ENCODE measurements at regions not wholly inside any gene's neighbourhood (a gene's known extent, or its start where the extent isn't known, plus 50 kb on each side); places are given as distances from the start of the nearest gene placed in this dataset.

DNA sequence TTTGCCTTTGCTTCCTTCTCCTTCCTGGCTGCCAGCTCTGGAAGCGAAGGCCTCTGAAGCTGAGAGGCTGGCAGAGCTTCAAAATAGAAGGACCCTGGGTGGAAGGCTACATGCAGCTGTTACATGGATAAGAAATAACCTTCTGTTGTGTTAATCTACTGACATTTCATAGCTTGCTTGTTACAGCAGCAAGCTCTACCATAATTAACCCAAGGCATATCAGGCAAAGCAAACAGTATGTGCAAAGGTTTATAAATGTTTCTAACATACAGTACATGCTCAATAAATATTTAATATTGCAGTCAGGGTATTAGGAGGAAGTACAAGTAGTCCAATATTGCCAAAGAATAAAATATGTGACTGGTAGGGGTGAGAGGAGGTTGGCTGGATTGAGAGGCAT, 55.6 kb upstream of the MKLN1 start (continued):
- TF ChIP-seq, protein P1, sequence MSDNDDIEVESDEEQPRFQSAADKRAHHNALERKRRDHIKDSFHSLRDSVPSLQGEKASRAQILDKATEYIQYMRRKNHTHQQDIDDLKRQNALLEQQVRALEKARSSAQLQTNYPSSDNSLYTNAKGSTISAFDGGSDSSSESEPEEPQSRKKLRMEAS (IDR thresholded peaks at IDR 0.05) = no peak
- TF ChIP-seq FOSL1 (IDR thresholded peaks at IDR 0.05; ENCODE audit: low read depth) = no peak
- no peak for TF ChIP-seq RAD21 (IDR thresholded peaks at IDR 0.05; ENCODE audit: low read depth)
- no peak for TF ChIP-seq EGR1 (IDR thresholded peaks at IDR 0.05; ENCODE audit: low read depth)
- no peak for TF ChIP-seq POLR2A (IDR thresholded peaks at IDR 0.05; ENCODE audit: borderline replicate concordance, extremely low read depth, insufficient read depth, insufficient read length)

DNA sequence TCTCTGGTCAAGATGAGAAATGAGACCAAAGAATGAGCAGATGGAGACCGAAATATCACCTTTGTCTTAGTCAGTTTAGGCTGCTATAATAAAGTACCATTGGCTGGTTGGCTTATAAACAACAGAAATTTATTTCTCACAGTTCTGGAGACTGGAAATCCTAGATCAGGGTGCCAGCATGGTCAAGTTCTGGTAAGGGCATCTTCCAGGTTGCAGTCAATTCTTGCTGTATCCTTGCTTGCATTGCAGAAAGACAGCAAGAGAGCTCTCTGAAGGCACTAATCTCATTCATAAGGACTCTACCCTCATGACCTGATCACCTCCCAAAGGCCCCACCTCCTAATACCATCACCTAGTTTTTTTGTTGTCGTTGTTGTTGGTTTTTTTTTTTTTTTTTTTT, 52.7 kb upstream of the MKLN1 start:
- H3K9me2 ChIP-seq (ENCODE audit: insufficient read depth) = no peaks in the 10 kb centered on the region
- no peaks in the 10 kb centered on the region for H4K20me1 ChIP-seq (ENCODE audit: insufficient read depth)
- no peak overlapping the region for H3K27ac ChIP-seq (ENCODE audit: low read depth, low read length)
- BruUV-seq (replicated peaks) = no TSS peak
- H3K9me3 ChIP-seq (ENCODE audit: control insufficient read depth in 1 of 2, insufficient read depth in 1 of 2, low read depth in 1 of 2, low read length in 2 of 2) = no peaks in the 10 kb centered on the region
- no peaks in the 10 kb centered on the region for H3K27me3 ChIP-seq (ENCODE audit: insufficient read depth, low read length)
- RAD21 ChIA-PET (ENCODE audit: low non-redundant PET in 1 of 2, low total read pairs in 2 of 2, uncharacterized antibody in 2 of 2, unreplicated experiment in 2 of 2) = interaction anchor here in 1 of 2 experiments (0.6 kb wide), 1 partner anchor 958 kb away, joined by 8 read pairs; no protein-coding TSS in a partner anchor
- no peak overlapping the region for H3K4me2 ChIP-seq (ENCODE audit: low read length)
- no peaks in the 10 kb centered on the region for H3K36me3 ChIP-seq (ENCODE audit: control insufficient read depth in 1 of 2, insufficient read depth in 2 of 2, low read length in 2 of 2)
- H3K9ac ChIP-seq (ENCODE audit: low read length) = no peak overlapping the region
- POLR2A ChIA-PET = no interaction called here
- ATAC-seq = no peak
- CTCF ChIA-PET = interaction anchor here (0.6 kb wide), 1 partner anchor 379 kb away, joined by 3 read pairs; no protein-coding TSS in a partner anchor
- DNase-seq (ENCODE audit: low read depth, low spot score) = no peak
- intact Hi-C loops (cut with micrococcal nuclease) = no loop called here
- no peaks in the 10 kb centered on the region for H3K79me2 ChIP-seq (ENCODE audit: insufficient read depth, low read length)
- H3K4me3 ChIP-seq (replicated peaks in 1 of 2; ENCODE audit: low read depth in 1 of 2, low read length in 2 of 2) = no peak overlapping the region
- H3K4me1 ChIP-seq (ENCODE audit: control insufficient read depth in 1 of 2, insufficient read depth in 2 of 2, low read length in 2 of 2) = no peaks in the 10 kb centered on the region
- H2AFZ ChIP-seq (ENCODE audit: low read depth, low read length, poor library complexity, severe bottlenecking) = no peak overlapping the region
- no peak for TF ChIP-seq ELF1 (IDR thresholded peaks at IDR 0.05; ENCODE audit: borderline replicate concordance, low read depth)
- no peak for TF ChIP-seq SRF (IDR thresholded peaks at IDR 0.05; ENCODE audit: low read depth)
- TF ChIP-seq CEBPB (IDR thresholded peaks at IDR 0.05; ENCODE audit: low read depth) = no peak
- TF ChIP-seq POLR2A (IDR thresholded peaks at IDR 0.05; ENCODE audit: borderline replicate concordance, extremely low read depth, insufficient read depth, insufficient read length) = no peak
- TF ChIP-seq FOSL1 (IDR thresholded peaks at IDR 0.05; ENCODE audit: low read depth) = no peak
- no peak for TF ChIP-seq SIN3A (IDR thresholded peaks at IDR 0.05; ENCODE audit: low read depth)
- no peak for TF ChIP-seq EGR1 (IDR thresholded peaks at IDR 0.05; ENCODE audit: low read depth)
- no peak for TF ChIP-seq ZFX (IDR thresholded peaks at IDR 0.05)
- TF ChIP-seq, protein P1 (IDR thresholded peaks at IDR 0.05) = no peak
- no peak for TF ChIP-seq TCF7L2 (IDR thresholded peaks at IDR 0.05; ENCODE audit: borderline replicate concordance, extremely low read depth, insufficient read depth, insufficient read length)
